ENCODE measurements at regions not wholly inside any gene's neighbourhood (a gene's known extent, or its start where the extent isn't known, plus 50 kb on each side); places are given as distances from the start of the nearest gene placed in this dataset.

DNA sequence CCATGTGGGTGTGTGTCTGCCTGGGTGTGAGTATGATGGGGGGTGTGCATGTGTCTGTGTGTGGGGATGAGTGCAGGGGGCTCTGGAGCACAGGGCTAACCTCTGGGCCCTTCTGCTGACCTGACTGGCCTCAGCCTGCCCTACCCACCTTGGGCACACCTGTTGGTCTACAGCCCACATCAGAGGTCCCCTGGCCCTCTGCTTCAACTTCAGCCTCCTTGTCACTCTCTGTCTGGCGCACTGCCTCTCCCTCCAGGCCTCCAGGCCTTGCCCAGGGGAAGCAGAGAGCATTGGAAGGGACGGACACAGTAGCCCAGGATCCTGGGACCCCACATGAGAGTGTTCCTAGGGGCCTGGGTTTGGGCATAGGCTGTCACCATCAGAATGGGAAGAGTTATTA is 115.4 kb downstream of the EFNB1 start:
- DNase-seq = no peak

DNA sequence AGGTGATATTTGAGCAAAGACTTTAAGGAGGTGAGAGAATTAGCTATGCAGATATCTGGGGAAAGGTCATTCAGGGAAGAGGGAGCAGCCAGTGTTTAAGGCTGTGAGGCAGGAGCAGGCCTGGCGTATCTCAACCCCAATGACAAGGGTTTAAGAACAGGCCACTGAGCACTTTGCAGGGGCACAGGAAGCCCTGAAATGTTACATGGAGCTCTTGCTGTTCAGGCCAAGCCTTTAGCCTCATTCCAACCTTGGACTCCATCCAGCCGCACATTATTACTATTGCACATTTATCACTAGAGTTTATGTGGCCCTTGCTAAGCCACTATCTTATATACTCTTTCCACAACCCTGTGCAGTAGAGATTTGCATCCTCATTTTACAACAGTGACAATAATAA is 114.0 kb downstream of the EFNB1 start:
- DNase-seq = peak; percentile 70

DNA sequence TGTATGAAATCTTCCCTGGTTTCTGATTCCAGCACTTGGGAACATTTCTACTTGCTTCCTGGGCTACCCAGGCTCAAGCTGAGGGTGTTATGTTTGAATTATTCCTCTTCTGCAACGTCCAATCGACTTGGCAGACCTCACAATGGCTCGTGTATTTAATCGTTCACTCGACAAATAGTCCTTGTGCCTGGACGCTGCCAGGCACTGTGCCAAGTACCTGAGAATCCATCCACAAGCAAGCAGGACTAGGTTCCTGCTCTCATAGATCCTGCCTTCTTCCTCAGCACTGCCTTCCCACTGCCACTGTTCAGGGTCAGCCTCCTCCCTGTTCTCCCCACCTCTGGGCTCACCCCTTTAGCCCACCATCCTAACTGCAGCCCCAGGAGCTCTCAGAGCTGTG is 113.3 kb downstream of the EFNB1 start:
- no peak for DNase-seq

DNA sequence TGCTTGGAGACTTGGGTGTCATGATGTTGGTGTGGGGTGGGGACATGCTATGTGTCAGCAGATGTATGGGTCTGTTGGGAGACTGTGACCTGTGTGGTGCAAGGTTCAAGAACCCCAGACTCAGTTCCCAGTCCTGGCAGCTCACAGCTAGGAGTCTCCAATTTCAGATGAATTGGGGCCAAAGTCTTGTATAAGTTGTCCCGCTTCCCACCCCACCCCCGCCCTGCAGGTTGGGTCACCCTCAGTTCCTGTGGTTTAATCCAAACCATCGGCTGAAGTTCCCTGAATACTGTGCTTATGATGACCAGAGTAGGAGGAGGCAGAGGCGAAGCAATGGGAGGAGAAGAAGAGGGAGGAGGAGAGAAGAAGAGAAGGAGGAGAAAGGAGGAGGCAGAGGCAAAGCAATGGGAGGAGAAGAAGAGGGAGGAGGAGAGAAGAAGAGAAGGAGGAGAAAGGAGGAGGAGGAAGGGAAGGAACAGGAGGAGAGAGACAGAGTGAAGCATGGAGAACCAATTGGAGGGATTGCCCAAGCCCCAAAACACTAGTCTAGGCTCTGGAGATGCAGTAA is 112.6 kb downstream of the EFNB1 start:
- no peak for DNase-seq

DNA sequence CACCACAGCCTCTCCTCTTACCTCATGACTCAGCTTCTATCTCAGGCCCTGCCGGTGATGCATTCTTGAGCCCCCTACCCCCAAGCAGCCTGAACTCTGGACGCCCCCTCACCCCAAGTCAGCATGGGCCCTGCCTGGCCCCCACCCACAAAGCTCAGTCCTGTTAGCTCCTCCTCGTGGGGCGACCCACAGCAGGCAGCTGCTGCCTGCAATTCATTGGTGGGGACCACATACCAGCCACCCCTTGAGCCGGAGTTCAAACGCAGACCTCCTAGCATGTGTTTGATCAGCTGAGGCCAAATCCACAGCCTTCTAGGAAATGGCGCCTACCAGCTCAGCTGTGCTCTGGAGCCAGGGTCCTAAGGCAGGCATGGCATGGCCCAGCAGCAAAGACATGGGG is 111.8 kb downstream of the EFNB1 start:
- no peak for DNase-seq

DNA sequence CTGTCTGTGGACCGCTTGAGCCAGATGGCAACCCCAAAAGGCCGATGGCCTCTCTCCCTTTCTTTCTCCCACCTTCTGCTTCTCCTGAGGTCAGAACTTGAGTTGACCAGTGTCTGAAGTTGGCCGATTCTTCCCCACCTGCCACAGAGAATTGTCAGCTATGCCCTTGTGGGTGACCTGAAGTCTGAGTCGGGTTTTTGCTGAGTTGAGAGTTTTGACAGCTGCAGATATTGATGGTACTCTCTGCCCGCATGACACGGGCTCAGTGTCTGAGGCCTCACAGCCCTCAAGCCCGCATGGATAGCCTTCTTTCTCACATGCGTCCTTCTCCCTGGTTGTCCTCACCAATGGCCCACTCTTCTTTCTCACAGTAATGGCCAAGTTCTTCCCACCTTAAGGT is 111.0 kb downstream of the EFNB1 start:
- DNase-seq = no peak

DNA sequence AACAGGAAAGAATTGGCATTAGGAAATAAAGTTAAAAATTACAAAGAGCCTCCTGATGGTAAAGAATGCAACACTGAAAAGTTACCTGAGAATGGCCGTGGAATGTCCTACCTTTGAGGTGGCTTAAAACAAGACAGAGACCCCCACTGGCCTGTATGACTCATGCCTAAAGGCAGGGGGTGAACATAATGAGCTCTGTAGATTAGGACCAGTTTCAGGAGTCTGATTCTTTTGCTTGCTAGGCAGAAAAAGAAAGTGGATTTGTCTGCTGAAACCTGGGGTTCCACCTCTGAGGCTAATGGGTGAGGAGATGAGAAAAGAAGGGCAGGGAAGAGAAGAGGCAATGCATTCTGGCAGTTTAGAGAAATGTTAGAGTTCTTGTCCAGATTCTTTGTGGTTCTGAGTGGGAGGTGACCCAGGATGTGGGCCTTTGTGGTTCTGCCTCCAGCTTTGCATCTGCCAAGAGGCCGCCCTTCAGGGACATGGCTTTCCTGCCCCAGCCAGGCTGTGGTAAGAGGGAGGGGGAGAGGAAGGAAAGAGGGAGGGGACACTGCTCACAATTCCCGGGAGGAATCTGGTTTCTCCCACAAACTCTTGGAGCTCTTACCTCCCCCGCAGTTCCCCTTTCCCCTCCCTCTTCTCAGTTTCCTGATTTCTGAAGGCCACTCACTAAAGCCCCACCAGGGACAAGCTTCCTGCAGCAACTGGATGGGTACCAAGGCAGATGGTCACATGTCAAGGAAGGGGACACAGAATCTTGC is 109.6 kb downstream of the EFNB1 start:
- no peak for DNase-seq

DNA sequence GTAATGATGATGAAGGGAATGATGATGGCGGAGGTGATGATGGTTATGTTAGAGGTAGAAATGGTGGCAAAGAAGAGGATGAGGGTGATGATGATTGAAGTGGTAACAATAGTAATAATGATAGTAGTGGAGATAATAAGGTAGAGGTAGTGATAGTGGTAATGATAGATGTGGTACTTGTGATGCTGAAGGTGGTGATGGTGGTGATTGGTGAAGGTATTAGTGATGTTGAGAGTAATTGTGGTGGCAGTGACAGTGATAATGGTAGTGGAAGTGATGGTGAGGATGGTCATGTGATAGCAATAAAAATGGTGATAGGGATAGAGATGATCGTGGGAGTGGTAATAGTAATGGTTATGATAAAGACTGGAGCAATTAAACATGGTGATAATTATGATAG is 108.8 kb downstream of the EFNB1 start:
- DNase-seq = no peak

DNA sequence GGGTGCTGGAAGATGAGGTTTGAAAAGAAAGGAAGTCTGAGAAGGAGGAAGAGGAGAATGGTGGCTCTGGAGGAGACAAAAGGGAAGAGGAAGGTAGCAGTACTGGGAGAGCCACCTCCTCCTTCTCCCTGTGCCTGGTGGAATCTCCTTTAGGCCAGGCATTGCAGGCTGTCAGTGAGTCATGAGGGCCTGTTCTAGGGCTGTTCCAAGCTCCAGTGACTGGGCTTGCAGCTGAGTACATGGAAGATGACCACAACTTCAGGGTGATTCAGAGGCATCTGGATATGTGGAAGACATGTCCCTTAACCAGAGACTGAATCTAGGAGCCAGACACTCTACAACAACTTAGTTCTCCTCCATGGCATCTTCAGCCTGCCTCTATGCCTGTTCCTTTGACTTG is 107.8 kb downstream of the EFNB1 start:
- no peak for DNase-seq

DNA sequence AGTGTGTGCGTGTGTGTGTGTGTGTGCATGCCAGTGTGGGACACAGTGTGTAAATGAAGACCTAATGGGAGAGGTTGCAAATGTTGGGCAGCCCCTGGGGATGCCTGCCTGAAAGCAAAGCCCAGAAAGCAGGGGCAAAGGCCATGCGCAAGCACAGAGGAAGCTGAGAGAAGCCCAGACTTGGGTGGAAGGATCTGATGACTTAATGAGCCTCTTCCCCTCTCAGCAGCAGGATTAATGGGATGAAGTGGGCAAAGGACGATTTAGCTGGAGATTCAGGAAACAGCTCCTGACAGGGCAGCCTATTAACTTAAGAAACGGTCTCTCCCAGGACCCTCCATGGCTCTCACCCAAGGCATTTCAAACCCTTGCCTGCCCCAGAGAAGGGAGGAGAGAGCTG is 107.3 kb downstream of the EFNB1 start:
- no peak for DNase-seq

DNA sequence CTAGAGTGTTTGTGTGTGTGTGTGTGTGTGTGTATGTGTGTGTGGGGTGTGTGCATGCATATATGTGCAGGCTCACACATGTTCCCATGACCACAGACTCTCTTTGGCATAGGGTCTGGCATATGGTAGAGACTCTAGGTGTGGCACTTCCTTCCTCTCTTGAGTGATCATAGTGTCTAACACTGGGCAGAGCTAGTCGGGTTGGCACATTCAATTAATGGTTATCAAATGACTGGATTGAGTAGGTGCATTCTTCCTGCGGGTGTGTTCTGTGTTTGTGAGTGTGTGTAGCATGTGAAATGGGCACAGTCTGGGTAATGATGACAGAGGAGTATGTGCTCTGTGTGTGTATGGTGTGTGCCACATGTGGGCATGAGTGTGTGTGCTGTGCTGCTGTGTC is 106.5 kb downstream of the EFNB1 start:
- no peak for DNase-seq

DNA sequence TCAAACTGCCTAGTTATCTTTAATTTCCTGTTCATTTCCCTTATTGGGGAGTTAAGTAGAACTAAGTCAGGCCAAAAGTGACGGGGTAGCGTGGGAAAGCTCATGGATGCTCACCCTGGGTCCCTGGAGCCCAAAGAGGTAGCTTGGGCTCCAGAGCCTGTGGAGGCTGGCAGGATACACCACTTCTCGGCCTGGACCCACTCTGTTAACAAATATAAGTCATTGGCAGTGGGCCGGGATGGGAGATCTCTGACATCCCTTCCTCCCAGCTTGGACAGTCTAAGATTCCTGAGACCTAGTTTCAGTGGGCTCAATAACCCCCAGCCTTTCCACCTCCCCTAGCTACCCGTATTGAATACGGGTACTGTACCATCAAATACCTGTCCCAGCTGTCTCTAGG is 106.1 kb downstream of the EFNB1 start:
- DNase-seq = no peak

DNA sequence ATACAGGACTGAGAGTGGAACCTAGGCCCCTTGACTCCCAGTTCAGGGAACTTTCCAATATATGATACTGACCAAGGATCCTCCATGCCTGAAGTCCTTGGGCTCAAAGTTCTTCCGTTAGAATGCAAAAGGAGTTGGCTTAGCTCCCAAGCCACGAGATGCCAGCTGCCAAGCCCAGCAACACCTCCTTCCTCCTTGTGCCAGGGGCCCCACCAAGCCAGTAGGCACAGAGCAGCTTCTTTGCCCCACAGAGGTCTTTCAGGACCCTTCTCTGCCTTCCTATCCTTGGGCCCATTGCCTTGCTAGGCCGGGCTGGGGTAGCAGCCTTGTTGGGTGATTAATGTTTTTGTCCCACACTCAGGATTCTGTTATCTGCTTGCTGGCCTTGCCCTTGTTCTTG is 105.6 kb downstream of the EFNB1 start:
- no peak for DNase-seq

DNA sequence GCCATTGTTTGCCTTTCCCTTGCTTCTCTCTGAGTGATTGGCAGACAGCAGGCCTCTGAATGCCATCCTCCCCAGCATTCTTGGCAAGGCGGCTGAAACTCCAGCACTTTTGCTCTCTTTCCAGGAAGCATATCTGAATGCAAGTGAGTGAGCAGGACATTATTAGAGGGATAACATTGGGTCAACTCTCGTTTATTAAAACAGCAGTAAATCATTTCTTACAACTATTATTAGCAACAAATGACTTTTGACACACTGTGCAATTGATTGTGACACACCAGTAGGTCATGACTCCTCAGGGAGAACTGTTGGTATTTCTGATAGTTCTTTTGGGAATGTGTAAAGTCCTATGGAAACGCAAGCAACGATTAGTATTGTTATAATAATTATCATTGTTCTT is 103.8 kb downstream of the EFNB1 start:
- DNase-seq = no peak

DNA sequence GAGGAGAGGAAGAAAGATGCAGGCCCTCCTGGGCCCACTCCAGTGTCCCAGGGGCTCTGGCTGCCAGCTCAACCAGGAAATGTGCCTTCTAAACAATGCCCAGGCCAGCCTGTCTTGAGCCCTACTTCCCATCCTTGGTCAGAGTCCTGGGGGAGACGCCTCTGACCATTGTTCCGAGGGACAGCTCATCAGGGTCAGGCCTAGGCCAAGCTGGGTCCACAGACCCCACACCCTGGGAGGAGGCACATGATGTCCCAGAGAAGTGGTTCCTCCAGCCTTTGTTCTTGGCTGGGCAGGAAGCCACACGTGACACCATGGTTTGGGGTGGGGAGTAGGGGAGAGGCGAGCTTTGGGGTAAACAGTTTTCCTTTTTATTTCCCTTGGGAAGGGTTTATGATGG is 102.5 kb downstream of the EFNB1 start:
- no peak for DNase-seq

DNA sequence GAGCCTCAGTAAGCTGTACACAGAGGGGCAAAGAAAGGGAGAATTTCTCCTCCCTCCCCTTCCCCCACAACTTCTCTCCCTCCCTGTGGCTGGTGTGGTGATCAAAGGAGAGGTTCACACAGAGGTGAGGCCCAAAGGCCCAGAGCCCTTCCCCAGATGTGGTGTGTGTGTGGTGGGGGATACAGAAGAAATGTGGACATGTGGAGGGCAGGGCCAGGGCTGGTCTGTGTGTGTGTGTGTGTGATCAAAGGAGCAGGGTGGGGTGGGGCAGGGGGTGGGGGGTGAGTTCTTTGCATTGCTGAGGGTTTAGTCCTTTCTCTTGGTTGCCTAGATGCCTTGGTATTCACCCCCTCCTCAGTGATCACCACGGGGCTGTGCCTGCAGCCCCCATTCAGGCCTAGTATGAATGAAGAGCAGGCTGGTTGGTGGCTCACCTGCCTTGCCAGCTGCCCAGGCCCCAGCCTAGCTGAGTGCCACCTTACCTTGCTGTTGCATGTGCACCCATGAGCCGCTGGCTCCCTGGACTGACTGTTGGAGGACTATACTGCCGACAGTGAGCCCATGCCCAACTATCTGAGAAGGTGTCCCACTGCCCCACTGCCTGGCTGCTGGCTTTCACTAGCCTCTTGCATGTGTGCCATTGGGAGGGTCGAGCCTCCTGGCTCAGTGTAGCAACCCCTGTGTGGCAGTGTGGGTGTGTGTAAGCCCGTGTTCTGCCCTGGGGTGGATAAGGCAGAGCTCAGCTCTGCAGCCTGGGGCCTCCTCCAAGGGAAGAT is 101.9 kb downstream of the EFNB1 start:
- no peak for DNase-seq

DNA sequence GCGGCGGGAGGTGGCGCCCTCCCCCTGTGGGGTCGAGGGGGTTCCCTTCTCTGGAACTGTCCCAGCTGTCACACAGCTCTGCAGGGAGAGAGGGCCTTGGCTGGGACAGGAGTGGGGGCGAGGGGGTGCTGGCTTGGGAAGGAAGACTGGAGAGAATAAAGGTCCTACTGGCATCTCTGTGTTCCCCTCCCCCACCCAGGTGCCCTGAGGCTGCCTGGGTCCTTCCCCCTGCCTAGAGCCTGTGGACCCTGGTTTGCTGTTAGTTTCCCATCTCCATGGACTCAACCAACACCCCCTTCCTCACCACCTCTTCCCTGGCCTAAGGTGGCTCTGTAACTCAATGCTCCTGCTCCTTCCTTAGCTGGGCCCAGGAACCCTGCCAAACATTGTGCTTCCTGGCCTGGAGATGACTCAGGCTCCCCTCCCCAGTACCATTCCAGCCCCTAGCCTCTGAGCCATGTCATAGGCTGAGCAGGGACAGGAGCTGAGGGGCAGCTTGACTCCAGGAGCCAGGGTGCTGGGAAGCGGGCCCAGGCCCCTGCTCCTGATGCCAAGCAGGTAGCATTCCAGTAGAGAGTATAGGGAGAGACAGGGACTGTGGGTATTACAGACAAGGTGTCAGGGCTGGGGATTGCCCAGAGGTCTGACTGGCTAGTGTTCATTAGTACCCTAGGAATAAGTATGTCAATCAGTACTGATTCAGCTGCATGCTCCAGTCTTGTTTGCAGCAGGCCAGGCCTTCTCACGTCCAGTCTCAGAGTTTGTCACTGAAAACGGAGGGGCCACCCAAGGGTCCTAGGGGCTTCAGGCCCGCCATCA is 100.7 kb downstream of the EFNB1 start:
- DNase-seq = no peak

DNA sequence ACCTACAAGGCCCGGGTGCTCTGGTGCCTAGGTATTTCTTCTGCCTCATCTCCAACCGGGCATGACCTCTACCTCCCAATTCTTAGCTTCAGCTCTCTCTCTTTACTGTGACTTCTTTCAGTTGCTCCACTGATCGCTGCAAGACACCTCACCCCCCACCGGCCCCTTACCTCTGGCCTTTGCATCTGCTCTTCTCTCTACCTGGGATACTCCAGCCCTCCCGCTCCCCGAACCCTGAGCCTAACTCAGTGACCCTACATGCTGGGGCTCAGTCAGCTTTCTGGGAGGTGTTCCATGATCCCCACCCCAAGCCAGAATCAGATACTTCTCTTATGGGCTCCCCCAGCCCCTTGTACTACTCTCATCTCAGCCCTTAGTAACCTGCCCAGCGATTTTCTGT is 99.6 kb downstream of the EFNB1 start:
- no peak for DNase-seq

DNA sequence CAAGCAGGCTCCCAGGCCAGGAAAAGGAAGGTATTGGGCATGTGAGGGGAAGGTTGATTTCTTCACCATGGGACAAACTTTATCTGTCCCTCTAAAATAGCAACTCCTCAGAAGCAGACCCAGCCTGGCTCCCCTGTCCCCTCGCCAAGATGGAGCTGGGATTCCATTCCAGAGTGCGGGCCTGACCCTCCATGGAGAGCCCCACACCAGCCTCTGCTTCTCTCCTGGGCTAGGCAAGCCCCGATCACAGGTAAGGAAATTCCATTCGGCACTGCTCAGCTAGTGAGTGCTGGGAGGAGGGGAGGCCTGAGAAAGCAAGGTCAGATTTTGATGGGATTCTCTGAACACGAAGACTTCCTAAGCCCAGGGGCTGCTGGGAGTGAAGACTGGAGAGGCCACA is 98.4 kb downstream of the EFNB1 start:
- DNase-seq = no peak

DNA sequence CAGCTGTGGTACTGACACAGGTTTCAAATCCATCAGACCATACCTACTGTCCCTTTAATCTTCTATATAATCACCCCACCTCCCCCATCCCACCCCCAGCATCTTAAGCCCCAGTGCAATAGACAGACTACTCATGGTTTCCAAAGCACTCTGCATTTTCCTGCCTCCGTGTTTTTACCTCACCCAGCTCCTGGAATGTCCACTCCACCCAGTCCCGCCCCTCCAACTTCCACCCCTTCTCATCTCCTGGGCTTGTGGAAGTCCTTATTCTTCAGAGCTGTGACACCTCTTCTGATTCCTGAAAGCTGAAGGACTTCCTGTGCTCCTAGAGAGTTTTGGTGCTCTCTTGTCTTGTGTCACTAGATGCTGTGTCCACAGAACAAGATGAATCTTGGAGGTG is 94.3 kb downstream of the EFNB1 start:
- DNase-seq = no peak

DNA sequence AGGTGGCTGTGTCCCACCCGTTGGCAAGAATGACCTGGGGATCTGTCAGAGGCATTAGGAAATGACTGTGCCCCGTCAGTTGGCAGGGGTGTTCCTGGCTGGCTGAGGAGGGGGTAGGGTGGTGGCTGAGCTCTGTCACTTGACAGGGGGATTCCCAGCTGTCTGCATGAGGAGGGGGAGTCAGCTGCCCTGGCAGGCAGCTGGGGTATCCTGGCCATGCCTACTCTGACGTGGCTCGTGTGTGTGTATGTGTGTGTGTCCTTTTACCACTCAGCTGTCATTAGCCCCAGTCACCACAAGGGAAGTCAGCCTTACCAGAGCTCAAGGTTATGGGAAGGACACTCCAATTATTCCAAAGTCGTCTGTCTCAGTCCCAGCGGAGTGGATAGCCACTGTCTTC is 93.2 kb downstream of the EFNB1 start:
- no peak for DNase-seq

DNA sequence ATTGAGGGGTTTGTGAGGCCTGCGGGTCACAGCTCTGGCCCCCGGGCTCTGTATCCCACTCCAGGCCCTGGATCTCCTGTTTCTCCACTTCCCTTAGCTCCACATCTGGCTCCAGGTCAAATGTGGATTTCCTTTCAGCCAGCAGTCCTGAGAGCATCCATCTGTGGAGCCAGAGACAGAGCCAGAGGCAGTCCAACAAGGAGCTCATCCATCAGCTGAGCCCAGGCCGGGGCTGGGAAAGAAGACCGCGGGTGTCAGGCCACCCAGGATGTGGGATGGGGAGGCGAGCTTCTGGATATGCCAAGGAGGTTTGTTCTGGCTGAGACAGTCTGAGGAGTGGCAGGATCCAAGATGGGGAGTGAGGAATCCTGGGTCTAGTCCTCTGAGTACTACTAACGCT is 91.7 kb downstream of the EFNB1 start:
- DNase-seq = no peak

DNA sequence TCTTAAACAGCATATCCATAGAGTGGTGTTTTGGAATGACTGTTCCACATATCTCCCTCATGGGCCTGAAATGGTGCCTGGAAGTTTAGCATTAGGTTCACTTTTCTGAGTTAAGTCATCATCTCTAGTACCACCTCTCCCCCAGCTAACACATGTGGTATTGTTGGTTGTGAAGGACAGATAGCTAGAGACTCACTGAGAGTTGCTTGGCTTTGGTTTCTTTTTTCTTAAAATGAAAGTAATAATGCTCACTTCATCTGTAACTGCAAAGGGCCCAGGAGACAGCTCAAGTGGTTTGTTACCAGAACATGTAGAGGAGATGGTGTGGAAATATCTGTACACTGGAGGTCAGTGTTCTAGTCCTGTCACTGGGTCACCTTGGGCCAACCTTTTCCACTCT is 90.9 kb downstream of the EFNB1 start:
- DNase-seq = no peak

DNA sequence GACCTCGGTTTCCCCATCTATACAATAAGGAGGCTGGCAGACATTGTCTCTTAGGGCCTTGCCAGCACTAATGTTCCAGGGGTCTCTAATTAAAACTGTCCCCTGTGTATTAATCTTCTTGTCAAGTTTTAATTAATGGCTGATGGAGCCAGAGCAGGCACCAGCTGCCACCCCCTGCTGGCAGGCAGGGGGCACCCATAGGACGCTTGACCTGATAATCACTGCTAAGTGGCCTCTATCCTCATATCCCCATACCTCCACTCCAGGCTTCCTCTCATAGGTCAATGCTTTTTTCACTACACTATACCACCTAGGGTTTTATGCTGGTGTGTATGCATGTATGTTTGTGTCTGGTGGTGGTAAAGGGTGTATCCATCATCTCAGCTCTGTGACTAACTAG is 89.4 kb downstream of the EFNB1 start:
- no peak for DNase-seq

All from NCI-H526 treated with DMSO at 0.1 percent for 48 hours (cell line).